ENCODE measurements at regions not wholly inside any gene's neighbourhood (a gene's known extent, or its start where the extent isn't known, plus 50 kb on each side); places are given as distances from the start of the nearest gene placed in this dataset.

DNA sequence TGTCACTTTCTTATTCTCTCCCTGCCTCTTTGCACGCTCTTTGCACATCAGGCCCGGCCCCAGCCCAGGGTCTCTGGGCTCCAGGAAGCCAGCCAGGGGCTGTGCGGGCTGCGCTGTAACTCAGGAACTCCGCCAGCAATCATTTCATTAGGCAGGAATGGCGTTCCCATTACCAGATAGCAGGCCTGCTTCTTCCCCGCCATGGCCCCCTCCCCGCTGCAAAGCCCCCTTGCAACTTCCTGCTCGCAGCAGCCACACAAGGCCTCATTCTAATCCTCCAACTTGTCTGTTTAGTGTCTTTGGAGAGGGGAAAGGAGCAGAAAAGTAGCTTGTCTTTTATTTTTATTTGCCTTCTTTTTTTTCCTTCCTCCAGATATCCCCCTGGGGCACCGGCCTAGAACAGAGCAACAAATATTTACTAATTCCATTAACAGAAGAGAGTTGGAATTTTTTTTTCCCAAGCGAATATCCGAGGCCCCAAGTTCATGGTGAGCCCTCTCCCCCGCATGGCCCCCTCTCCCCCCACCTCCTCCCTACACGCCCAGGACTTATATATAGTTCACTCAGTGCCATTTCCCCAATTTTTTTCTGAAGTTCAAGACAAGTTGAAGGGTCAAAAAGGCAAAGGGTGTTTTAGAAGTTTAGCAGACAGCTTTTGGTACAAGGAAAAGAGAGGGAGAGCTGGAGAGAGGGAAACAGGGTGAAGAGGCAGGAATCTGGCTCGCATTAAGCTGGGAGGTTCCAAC lies 329.4 kb upstream of the TBX3 start:
- Mint-ChIP-seq H3K4me1 (no peaks in the 10 kb centered on the region), H3K27me3 (peaks cover 0 to 9% (median 6%) of the 10 kb centered on the region in 3 donors), H3K36me3 (no peaks in the 10 kb centered on the region), H3K4me3 (no peak overlapping the region), H3K27ac (no peak overlapping the region), H3K9me3 (peaks cover 7 to 26% (median 12%) of the 10 kb centered on the region in 7 donors)
- no peak for ATAC-seq (ENCODE audit: low read depth in 2 of 2)
- no peak for DNase-seq

DNA sequence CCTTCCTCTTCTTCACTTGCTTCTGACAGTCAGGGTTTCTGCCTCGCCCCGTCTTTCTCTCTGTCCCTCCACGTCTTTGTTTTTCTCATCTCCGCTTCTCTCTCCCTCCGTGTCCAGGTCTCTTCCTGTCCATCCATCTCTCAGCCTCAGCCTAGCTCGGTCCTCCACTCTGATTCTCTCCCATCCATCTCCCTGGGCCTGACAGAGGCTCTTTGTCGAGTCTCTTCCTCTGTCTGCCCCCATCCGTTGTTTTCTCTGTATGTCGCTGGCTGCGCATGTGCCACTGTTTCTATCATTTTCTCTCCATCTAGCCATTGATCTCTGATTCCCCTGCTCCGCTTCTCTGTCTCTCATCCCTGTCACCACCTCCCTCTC lies 328.9 kb upstream of the TBX3 start:
- Mint-ChIP-seq H3K4me3 (no peak overlapping the region), H3K27ac (peak overlapping the region in 1 of 6 donors; percentile 36), H3K4me1 (no peaks in the 10 kb centered on the region), H3K36me3 (no peaks in the 10 kb centered on the region), H3K27me3 (peaks cover 0 to 9% (median 6%) of the 10 kb centered on the region in 3 donors), H3K9me3 (peaks cover 6 to 20% (median 10%) of the 10 kb centered on the region in 7 donors)
- ATAC-seq (ENCODE audit: low read depth in 2 of 2) (no peak), DNase-seq (no peak)

DNA sequence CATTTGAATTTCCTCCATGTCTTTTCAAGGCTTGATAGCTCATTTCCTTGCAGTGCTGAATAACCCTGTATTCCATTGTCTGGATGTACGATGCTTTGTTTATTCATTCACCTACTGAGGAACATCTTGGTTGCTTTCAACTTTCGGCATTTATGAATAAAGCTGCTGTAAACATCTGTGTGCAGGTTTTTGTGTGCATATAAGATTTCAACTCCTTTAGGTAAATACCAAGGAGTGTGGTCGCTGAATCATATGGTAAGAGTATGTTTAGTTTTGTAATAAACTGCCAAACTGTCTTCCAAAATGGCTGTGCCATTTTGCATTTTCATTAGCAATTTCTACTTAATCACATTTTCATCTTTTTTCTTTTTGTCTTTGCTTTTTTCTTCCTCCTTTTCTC lies 327.7 kb upstream of the TBX3 start:
- no peaks in the 10 kb centered on the region for H3K36me3 Mint-ChIP-seq
- peaks cover 6 to 19% (median 10%) of the 10 kb centered on the region in 7 donors for H3K9me3 Mint-ChIP-seq
- H3K27me3 Mint-ChIP-seq = peaks cover 0 to 9% (median 6%) of the 10 kb centered on the region in 3 donors
- no peak for DNase-seq
- ATAC-seq (ENCODE audit: low read depth in 2 of 2) = no peak
- no peaks in the 10 kb centered on the region for H3K4me1 Mint-ChIP-seq
- H3K4me3 Mint-ChIP-seq = no peak overlapping the region
- H3K27ac Mint-ChIP-seq = no peak overlapping the region

- H3K4me3 Mint-ChIP-seq = no peak overlapping the region
- H3K27ac Mint-ChIP-seq = no peak overlapping the region
- ATAC-seq (ENCODE audit: low read depth in 2 of 2) = no peak
These were observed 326.5 kb upstream of the TBX3 start for GRCh38 chr12:115010324-115010995.

DNA sequence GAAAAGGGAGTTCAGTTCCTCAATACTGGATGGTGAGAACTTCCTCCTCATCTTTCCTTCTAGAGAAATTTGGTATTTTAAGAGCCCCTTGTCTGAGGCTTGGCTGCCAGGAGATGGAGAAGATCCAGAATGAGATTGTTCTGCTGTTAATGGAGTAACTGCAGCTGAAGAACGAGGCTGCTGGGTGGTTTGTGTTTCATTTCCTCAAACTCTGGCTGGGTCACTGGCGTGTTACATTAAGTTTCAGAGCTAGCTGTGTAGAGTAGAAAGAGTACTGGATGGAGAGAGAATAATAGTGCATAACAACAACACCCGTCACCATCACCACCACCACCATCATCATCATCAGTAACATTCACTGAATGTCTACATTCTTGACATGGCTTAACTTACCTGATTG lies 325.0 kb upstream of the TBX3 start:
- H3K36me3 Mint-ChIP-seq = no peaks in the 10 kb centered on the region
- H3K4me1 Mint-ChIP-seq = no peaks in the 10 kb centered on the region
- no peak overlapping the region for H3K4me3 Mint-ChIP-seq
- ATAC-seq (ENCODE audit: low read depth in 2 of 2) = no peak
- peaks cover 6 to 26% (median 10%) of the 10 kb centered on the region in 7 donors for H3K9me3 Mint-ChIP-seq
- peak overlapping the region in 1 of 6 donors; percentile 7 for H3K27ac Mint-ChIP-seq
- no peak for DNase-seq
- H3K27me3 Mint-ChIP-seq = peaks cover 5 to 9% (median 6%) of the 10 kb centered on the region in 3 donors

More at GRCh38 chr12:115010324-115010995, 326.5 kb upstream of the TBX3 start:
- Mint-ChIP-seq H3K36me3 (no peaks in the 10 kb centered on the region), H3K9me3 (peaks cover 6 to 26% (median 10%) of the 10 kb centered on the region in 7 donors), H3K4me1 (no peaks in the 10 kb centered on the region), H3K27me3 (peaks cover 5 to 9% (median 6%) of the 10 kb centered on the region in 3 donors)
- DNase-seq = no peak

DNA sequence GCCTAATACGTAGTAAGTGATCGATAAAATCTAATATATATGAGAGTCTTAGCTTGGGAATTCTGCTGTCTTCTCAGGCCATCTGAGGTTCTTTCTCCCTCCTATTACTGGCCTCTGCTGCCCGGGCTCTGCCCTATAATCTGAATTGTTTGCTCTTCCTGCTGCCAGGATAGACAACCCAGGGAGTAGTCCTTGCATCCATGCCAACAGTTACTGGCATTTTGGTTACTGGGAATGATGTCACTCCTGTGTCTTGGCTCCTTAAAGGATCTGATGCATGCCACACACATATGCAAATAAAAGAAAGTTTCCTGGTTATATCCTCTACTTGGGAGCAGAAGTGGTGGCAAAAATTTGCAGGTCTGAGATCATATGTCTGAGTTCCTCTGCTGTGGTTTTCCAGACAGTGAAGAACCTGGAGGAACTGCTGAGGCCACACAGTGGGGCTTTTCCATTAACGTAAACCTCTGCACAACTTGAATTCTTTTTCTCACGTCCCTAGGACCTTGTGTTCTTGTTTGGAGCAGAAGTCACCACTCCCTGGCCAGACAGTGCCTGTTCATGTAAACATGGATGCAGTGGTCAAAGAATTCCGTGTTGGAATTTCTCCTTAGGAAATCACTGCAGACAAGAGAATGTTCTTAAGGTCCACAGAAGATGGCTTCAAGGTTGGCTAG lies 320.6 kb upstream of the TBX3 start:
- ATAC-seq (ENCODE audit: low read depth in 2 of 2) (no peak), DNase-seq (no peak)
- Mint-ChIP-seq H3K27ac (no peak overlapping the region), H3K4me1 (no peaks in the 10 kb centered on the region), H3K4me3 (no peak overlapping the region), H3K36me3 (no peaks in the 10 kb centered on the region), H3K27me3 (peaks cover 0 to 10% (median 6%) of the 10 kb centered on the region in 3 donors), H3K9me3 (peaks cover 0 to 7% (median 0%) of the 10 kb centered on the region in 7 donors)

GRCh38 chr12:115002434-115002833 lies 318.5 kb upstream of the TBX3 start:
- ATAC-seq (ENCODE audit: low read depth in 2 of 2) = no peak
- no peak overlapping the region for H3K27ac Mint-ChIP-seq
- no peak overlapping the region for H3K4me3 Mint-ChIP-seq
- H3K27me3 Mint-ChIP-seq = peaks cover 0 to 10% (median 6%) of the 10 kb centered on the region in 3 donors
- no peak for DNase-seq
- peaks cover 0 to 7% (median 0%) of the 10 kb centered on the region in 7 donors for H3K9me3 Mint-ChIP-seq
- H3K36me3 Mint-ChIP-seq = no peaks in the 10 kb centered on the region
- H3K4me1 Mint-ChIP-seq = no peaks in the 10 kb centered on the region

GRCh38 chr12:115001571-115002180 lies 317.7 kb upstream of the TBX3 start:
- DNase-seq (no peak), ATAC-seq (ENCODE audit: low read depth in 2 of 2) (no peak)
- Mint-ChIP-seq H3K27me3 (peaks cover 0 to 10% (median 6%) of the 10 kb centered on the region in 3 donors), H3K9me3 (peaks cover 0 to 7% (median under 1%) of the 10 kb centered on the region in 7 donors), H3K4me1 (no peaks in the 10 kb centered on the region), H3K4me3 (peak overlapping the region in 1 of 8 donors; percentile 13), H3K36me3 (peaks cover 0 to 2% of the 10 kb centered on the region in 2 donors), H3K27ac (peak overlapping the region in 1 of 6 donors; percentile 7)

DNA sequence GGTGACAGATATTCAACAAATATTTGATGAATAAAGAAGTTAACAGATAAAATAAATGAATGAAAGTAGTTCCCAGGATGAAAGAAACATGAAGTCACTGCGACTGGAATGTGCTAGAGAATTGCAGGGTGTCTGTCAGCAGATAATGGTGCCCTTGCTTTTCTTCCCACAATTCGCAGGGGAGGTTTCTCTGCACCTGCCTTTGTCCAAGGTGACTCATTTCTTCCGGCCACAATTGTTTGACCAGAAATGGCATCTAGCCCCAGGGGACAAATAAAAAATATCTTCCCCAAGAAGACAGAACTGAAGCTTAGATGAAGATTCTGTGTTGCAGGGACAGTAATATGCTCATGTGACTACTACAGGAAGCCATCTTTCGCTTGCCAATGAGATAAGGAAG lies 316.1 kb upstream of the TBX3 start:
- no peak for ATAC-seq (ENCODE audit: low read depth in 2 of 2)
- Mint-ChIP-seq H3K9me3 (peaks cover 0 to 22% (median 6%) of the 10 kb centered on the region in 7 donors), H3K27me3 (peaks cover 0 to 6% (median 5%) of the 10 kb centered on the region in 3 donors)

DNA sequence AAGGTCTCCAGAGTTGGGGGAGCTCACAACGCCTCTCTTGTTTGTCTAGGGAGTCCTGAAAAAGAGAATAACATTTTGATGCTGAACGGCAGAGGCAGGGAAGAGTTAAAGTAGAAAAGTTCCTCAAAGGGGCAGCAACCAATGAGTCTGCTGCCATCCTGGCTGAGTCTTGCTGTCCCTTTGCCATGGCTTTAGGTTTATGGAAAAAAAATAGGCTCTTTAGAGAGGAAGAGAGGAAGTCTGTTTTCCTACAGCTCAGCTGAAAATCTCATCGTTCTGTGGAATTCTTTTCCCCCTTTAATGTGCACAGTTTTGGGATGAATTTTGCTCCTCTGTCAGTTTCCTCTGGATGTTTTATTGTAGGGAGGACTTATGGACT lies 314.8 kb upstream of the TBX3 start:
- Mint-ChIP-seq H3K4me3 (no peak overlapping the region), H3K27me3 (peaks cover 0 to 6% (median 5%) of the 10 kb centered on the region in 3 donors), H3K4me1 (no peaks in the 10 kb centered on the region), H3K36me3 (peaks cover 4 to 8% of the 10 kb centered on the region in 2 donors), H3K27ac (no peak overlapping the region), H3K9me3 (peaks cover 2 to 29% (median 6%) of the 10 kb centered on the region in 7 donors)
- DNase-seq = no peak
- no peak for ATAC-seq (ENCODE audit: low read depth in 2 of 2)

More for the DNA sequence above, 316.1 kb upstream of the TBX3 start:
- peak overlapping the region in 1 of 8 donors; percentile 10 for H3K4me3 Mint-ChIP-seq
- peaks cover 4 to 8% of the 10 kb centered on the region in 2 donors for H3K36me3 Mint-ChIP-seq
- no peak overlapping the region for H3K27ac Mint-ChIP-seq
- no peak for DNase-seq
- no peaks in the 10 kb centered on the region for H3K4me1 Mint-ChIP-seq

DNA sequence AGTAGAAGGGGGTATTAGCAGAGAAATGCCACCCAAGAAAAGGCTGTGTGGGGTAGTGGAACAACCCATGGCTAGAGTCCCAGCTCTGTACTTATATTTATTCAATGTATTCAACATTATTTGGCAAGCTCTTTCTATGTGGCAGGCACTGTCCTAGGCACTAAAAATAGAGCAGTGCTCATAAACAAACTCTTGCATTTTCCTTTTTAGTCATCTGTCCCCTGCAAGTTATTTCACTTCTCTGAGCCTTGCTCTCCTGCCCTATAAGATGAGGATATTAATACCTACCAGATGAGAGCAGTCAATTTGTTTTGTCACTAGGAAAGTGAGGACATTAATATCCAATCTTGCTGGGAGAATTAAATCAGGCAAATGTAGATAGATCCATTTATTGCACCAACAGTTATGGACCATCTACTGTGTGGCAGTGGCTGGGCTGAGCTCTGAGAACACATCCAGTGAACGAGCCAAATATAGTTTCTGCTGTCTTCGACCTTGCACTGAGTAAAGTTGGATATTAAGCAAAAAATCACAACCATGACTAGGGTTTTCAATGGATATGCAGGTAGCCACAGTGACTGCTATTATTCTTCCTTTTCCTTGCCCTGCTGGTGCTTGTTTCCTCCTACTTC lies 314.3 kb upstream of the TBX3 start:
- Mint-ChIP-seq H3K27ac (no peak overlapping the region), H3K9me3 (peaks cover 2 to 29% (median 6%) of the 10 kb centered on the region in 7 donors), H3K36me3 (peaks cover 4 to 8% of the 10 kb centered on the region in 2 donors), H3K27me3 (peaks cover 0 to 6% (median 2%) of the 10 kb centered on the region in 3 donors), H3K4me1 (no peaks in the 10 kb centered on the region), H3K4me3 (no peak overlapping the region)
- ATAC-seq (ENCODE audit: low read depth in 2 of 2) (no peak), DNase-seq (no peak)

DNA sequence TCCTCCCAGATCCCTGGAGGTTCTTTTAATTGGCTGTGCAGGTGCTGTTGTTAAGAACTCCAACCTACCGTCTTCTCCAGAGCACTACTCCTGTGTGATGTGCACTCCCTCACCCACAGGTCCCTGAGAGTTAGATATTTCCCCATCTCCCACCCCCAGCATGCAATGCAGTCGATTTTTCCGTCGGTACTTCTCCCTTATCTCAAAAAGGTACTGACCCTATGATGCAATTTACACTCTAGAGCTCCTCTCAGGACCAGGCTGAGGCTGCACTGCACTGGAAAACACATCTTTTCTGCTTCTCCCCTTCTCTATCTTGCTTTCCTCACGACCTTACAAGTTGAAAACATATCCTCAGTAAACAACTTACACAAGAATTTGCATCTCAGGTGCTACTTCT lies 312.4 kb upstream of the TBX3 start:
- peaks cover 4 to 8% of the 10 kb centered on the region in 2 donors for H3K36me3 Mint-ChIP-seq
- peaks cover 2 to 29% (median 6%) of the 10 kb centered on the region in 7 donors for H3K9me3 Mint-ChIP-seq
- ATAC-seq (ENCODE audit: low read depth in 2 of 2) (no peak), DNase-seq (no peak)
- H3K4me1 Mint-ChIP-seq = no peaks in the 10 kb centered on the region
- H3K27me3 Mint-ChIP-seq = no peaks in the 10 kb centered on the region
- H3K4me3 Mint-ChIP-seq = no peak overlapping the region
- H3K27ac Mint-ChIP-seq = no peak overlapping the region

DNA sequence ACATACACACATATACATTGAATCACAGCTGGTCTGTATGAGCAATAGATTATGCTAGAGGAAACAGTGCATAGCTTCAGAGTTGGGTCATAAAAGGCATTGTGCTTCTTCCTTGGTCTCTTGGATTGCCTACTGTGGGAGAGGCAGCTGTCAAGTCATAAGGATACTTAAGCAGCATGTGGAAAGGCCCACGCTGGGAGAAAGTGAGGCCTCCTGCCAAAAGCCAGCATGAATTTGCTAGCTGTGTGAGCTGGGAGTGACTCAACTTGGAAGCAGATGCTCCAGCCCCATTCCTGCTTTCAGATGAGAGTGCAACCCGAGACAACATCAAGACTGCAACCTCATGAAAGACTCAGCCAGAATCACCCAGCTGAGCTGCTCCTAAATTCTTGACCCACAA lies 311.9 kb upstream of the TBX3 start:
- Mint-ChIP-seq H3K27me3 (peaks cover 0 to 2% (median 0%) of the 10 kb centered on the region in 3 donors), H3K4me1 (no peaks in the 10 kb centered on the region), H3K27ac (no peak overlapping the region), H3K9me3 (peaks cover 2 to 29% (median 6%) of the 10 kb centered on the region in 7 donors), H3K4me3 (no peak overlapping the region), H3K36me3 (peaks cover 4 to 8% of the 10 kb centered on the region in 2 donors)
- DNase-seq (no peak), ATAC-seq (ENCODE audit: low read depth in 2 of 2) (no peak)

All from naive B cell (primary cell).